SK-N-SH (cell line): ENCODE measurements at regions not wholly inside any gene's neighbourhood (a gene's known extent, or its start where the extent isn't known, plus 50 kb on each side); places are given as distances from the start of the nearest gene placed in this dataset.

Experiments used
- CTCF ChIA-PET: fragments of 300-600, 350-600 bp; formaldehyde crosslinking; extraction: SDS; loops from one replicate; lab custom pipeline; 2021; lab: Yijun Ruan, JAX
- POLR2A ChIA-PET: fragments of 350-600 bp; sonication (Branson Sonifier 250); formaldehyde crosslinking; extraction: SDS; loops from one replicate; lab custom pipeline; 2020; ENCODE audit warnings: antibody characterized with exemption, inconsistent platforms; lab: Yijun Ruan, JAX
- DNase-seq: peaks from one replicate; pipeline ENCODE4 v3.0.0; 2012
- H2AFZ ChIP-seq: fragments of 200-600 bp; sonication (generic); 2 replicates; pipeline ENCODE4 v1.8.1; 2016; ENCODE audit warnings: antibody characterized with exemption, mild to moderate bottlenecking, low read depth
- H3F3A ChIP-seq: fragments of 200-600 bp; sonication (generic); replicated peaks from 2 replicates; pipeline ENCODE3; 2016; ENCODE audit warnings: antibody characterized with exemption, mild to moderate bottlenecking; ENCODE audit not compliant: insufficient read depth
- H3K27ac ChIP-seq, 2 experiments: fragments of 200-500 bp in 1 of 2; fragments of 200-600 bp in 1 of 2; sonication (Bioruptor generic) in 1 of 2; sonication (generic), shearing (Covaris generic) in 1 of 2; 2 replicates each; pipeline versions ENCODE4 v1.5.1 to v1.6.1; 2014 to 2016; ENCODE audit warnings: low read depth in 2 of 2, inconsistent platforms in 1 of 2, low read length in 1 of 2, mild to moderate bottlenecking in 1 of 2, mixed read lengths in 1 of 2
- H3K27me3 ChIP-seq: fragments of 200-600 bp; sonication (generic), shearing (Covaris generic); 2 replicates; pipeline ENCODE4 v1.6.1; 2016; ENCODE audit warnings: mixed run types; ENCODE audit not compliant: insufficient read depth
- H3K36me3 ChIP-seq, 2 experiments: fragments of 200-500 bp in 1 of 2; fragments of 200-600 bp in 1 of 2; sonication (Bioruptor generic) in 1 of 2; sonication (generic) in 1 of 2; replicated peaks in 1 of 2; 2 replicates each; pipeline versions ENCODE3 to v1.5.1; 2014 to 2016; ENCODE audit warnings: low read length in 1 of 2, mild to moderate bottlenecking in 1 of 2; ENCODE audit not compliant: insufficient read depth in 2 of 2, control insufficient read depth in 1 of 2
- H3K4me1 ChIP-seq, 2 experiments: fragments of 200-500 bp in 1 of 2; fragments of 200-600 bp in 1 of 2; sonication (Bioruptor generic) in 1 of 2; sonication (generic), shearing (Covaris generic) in 1 of 2; 2 replicates each; pipeline versions ENCODE4 v1.5.1 to v1.6.1; 2014 to 2016; ENCODE audit warnings: low read depth in 1 of 2, low read length in 1 of 2, mixed run types in 1 of 2; ENCODE audit not compliant: insufficient read depth in 2 of 2, control insufficient read depth in 1 of 2
- H3K4me2 ChIP-seq: fragments of 200-600 bp; sonication (generic), shearing (Covaris generic); 2 replicates; pipeline ENCODE4 v1.6.1; 2017; ENCODE audit warnings: mixed run types
- H3K4me3 ChIP-seq, 2 experiments: fragments of 200-500 bp in 1 of 2; fragments of 200-600 bp in 1 of 2; sonication (Bioruptor generic) in 1 of 2; sonication (generic), shearing (Covaris generic) in 1 of 2; 2 replicates each; pipeline versions ENCODE4 v1.5.1 to v1.8.1; 2014 to 2016; ENCODE audit warnings: low read depth in 2 of 2, inconsistent platforms in 1 of 2, low read length in 1 of 2, mild to moderate bottlenecking in 1 of 2, mixed read lengths in 1 of 2, moderate library complexity in 1 of 2
- H3K79me2 ChIP-seq: fragments of 200-600 bp; sonication (generic); 2 replicates; pipeline ENCODE4 v1.8.1; 2017; ENCODE audit warnings: mild to moderate bottlenecking; ENCODE audit not compliant: insufficient read depth
- H3K9ac ChIP-seq: fragments of 200-600 bp; sonication (generic); 2 replicates; pipeline ENCODE4 v1.6.1; 2017; ENCODE audit warnings: mixed run types
- H3K9me2 ChIP-seq: fragments of 200-600 bp; sonication (generic); 2 replicates; pipeline ENCODE4 v1.6.1; 2017; ENCODE audit warnings: mixed run types
- H3K9me3 ChIP-seq: fragments of 200-600 bp; sonication (generic); 2 replicates; pipeline ENCODE4 v1.6.1; 2017; ENCODE audit warnings: mixed run types, mild to moderate bottlenecking, moderate library complexity
- H4K20me1 ChIP-seq: fragments of 200-600 bp; sonication (generic); 2 replicates; pipeline ENCODE4 v1.6.1; 2017; ENCODE audit warnings: mild to moderate bottlenecking, mixed run types; ENCODE audit not compliant: insufficient read depth
- CHD2 ChIP-seq: fragments of 150-350 bp; IDR thresholded peaks from 2 replicates; pipeline ENCODE4 v1.6.1; 2018; ENCODE audit warnings: low read length; ENCODE audit not compliant: partially characterized antibody
- EP300 ChIP-seq, 2 experiments: IDR thresholded peaks; 2 replicates each; pipeline versions ENCODE4 v1.4.0 to v1.6.1; 2012; ENCODE audit warnings: borderline replicate concordance in 1 of 2, low read depth in 1 of 2, low read length in 1 of 2
- EZH2phosphoT487 ChIP-seq: fragments of 200-600 bp; sonication (generic); IDR thresholded peaks from 2 replicates; pipeline ENCODE4 v1.6.1; 2017; ENCODE audit warnings: low read depth, mixed run types, mild to moderate bottlenecking, antibody characterized with exemption, moderate library complexity, borderline replicate concordance
- FOSL2 ChIP-seq: IDR thresholded peaks from 2 replicates; pipeline ENCODE4 v1.4.0; 2012; ENCODE audit warnings: low read depth, mild to moderate bottlenecking, moderate library complexity, borderline replicate concordance
- FOXM1 ChIP-seq: IDR thresholded peaks from 2 replicates; pipeline ENCODE4 v1.4.0; 2012; ENCODE audit warnings: low read depth, mild to moderate bottlenecking
- MEF2A ChIP-seq: IDR thresholded peaks from 2 replicates; pipeline ENCODE4 v1.4.0; 2012; ENCODE audit warnings: low read depth, borderline replicate concordance
- NFIC ChIP-seq: IDR thresholded peaks from 2 replicates; pipeline ENCODE4 v1.4.0; 2012; ENCODE audit warnings: borderline replicate concordance
- RAD21 ChIP-seq: IDR thresholded peaks from 2 replicates; pipeline ENCODE4 v1.6.1; 2012; ENCODE audit warnings: mild to moderate bottlenecking, low read length
- SIN3A ChIP-seq: IDR thresholded peaks from 2 replicates; pipeline ENCODE4 v1.6.1; 2012; ENCODE audit warnings: low read depth, mild to moderate bottlenecking, low read length, moderate library complexity, borderline replicate concordance
- SMC3 ChIP-seq: IDR thresholded peaks from 2 replicates; pipeline ENCODE4 v1.6.1; 2012; ENCODE audit warnings: low read depth, low read length, improper control_type of control experiment
- TAF1 ChIP-seq: IDR thresholded peaks from 2 replicates; pipeline ENCODE4 v1.6.1; 2012; ENCODE audit warnings: low read depth, mild to moderate bottlenecking, low read length, moderate library complexity, borderline replicate concordance
- WGBS: methylation state at CpG from one replicate; pipeline ENCODE4 v1.1.6; 2017; ENCODE audit warnings: low lambda C conversion rate; 5-methylcytosine and 5-hydroxymethylcytosine counted together
- TF ChIP-seq, protein P1 (sequence below): fragments of 200-600 bp; sonication (generic); IDR thresholded peaks from 2 replicates; pipeline ENCODE4 v1.6.1; 2017; ENCODE audit warnings: antibody characterized with exemption, mild to moderate bottlenecking, moderate library complexity
- TF ChIP-seq, protein P2 (sequence below): IDR thresholded peaks from 2 replicates; pipeline ENCODE4 v1.4.0; 2012; ENCODE audit warnings: low read depth, borderline replicate concordance
- TF ChIP-seq, protein P3 (sequence below): fragments of 150-350 bp; IDR thresholded peaks from 2 replicates; pipeline ENCODE4 v1.6.1; 2017; ENCODE audit warnings: antibody characterized with exemption, low read length, low read depth, borderline replicate concordance
- TF ChIP-seq, protein P4 (sequence below): IDR thresholded peaks from 2 replicates; pipeline ENCODE4 v1.4.0; 2012; ENCODE audit warnings: low read depth

DNA sequence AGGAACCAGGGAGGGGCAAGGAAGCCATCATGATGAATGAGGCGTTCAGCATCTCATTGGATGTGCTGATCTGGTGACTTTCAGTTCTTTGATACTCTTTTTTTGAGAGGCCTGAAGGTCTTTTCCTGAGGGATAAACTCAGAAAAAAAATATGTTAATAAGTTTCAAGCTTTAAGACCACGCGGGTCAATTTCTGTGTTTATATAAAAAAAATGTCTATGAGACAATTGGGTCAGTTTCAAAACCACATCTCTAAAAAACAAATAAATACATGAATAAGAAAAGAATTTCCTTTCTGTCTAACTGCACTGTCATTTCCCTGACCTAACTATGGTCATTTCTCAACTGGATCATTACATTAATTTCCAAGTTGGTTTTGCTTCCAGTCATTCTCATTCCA is 62.6 kb downstream of the TRIML1 start:
- H3K4me2 ChIP-seq: no peak overlapping the region
- no peaks in the 10 kb centered on the region for H4K20me1 ChIP-seq
- ChIA-PET POLR2A (no interaction called here), CTCF (no interaction called here)
- H3F3A ChIP-seq: no peaks in the 10 kb centered on the region
- TF ChIP-seq EP300 (IDR thresholded peaks at IDR 0.05; ENCODE audit: borderline replicate concordance in 1 of 2, low read depth in 1 of 2, low read length in 1 of 2) (no peak), NFIC (no peak), TAF1 (no peak), CHD2 (no peak), FOXM1 (no peak), SMC3 (no peak), FOSL2 (no peak), SIN3A (no peak), EZH2phosphoT487 (no peak), RAD21 (no peak), MEF2A (no peak)
- TF ChIP-seq, protein P1, sequence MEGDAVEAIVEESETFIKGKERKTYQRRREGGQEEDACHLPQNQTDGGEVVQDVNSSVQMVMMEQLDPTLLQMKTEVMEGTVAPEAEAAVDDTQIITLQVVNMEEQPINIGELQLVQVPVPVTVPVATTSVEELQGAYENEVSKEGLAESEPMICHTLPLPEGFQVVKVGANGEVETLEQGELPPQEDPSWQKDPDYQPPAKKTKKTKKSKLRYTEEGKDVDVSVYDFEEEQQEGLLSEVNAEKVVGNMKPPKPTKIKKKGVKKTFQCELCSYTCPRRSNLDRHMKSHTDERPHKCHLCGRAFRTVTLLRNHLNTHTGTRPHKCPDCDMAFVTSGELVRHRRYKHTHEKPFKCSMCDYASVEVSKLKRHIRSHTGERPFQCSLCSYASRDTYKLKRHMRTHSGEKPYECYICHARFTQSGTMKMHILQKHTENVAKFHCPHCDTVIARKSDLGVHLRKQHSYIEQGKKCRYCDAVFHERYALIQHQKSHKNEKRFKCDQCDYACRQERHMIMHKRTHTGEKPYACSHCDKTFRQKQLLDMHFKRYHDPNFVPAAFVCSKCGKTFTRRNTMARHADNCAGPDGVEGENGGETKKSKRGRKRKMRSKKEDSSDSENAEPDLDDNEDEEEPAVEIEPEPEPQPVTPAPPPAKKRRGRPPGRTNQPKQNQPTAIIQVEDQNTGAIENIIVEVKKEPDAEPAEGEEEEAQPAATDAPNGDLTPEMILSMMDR: no peak
- TF ChIP-seq, protein P2, sequence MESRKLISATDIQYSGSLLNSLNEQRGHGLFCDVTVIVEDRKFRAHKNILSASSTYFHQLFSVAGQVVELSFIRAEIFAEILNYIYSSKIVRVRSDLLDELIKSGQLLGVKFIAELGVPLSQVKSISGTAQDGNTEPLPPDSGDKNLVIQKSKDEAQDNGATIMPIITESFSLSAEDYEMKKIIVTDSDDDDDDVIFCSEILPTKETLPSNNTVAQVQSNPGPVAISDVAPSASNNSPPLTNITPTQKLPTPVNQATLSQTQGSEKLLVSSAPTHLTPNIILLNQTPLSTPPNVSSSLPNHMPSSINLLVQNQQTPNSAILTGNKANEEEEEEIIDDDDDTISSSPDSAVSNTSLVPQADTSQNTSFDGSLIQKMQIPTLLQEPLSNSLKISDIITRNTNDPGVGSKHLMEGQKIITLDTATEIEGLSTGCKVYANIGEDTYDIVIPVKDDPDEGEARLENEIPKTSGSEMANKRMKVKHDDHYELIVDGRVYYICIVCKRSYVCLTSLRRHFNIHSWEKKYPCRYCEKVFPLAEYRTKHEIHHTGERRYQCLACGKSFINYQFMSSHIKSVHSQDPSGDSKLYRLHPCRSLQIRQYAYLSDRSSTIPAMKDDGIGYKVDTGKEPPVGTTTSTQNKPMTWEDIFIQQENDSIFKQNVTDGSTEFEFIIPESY: no peak
- TF ChIP-seq, protein P3, sequence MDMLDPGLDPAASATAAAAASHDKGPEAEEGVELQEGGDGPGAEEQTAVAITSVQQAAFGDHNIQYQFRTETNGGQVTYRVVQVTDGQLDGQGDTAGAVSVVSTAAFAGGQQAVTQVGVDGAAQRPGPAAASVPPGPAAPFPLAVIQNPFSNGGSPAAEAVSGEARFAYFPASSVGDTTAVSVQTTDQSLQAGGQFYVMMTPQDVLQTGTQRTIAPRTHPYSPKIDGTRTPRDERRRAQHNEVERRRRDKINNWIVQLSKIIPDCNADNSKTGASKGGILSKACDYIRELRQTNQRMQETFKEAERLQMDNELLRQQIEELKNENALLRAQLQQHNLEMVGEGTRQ: no peak
- TF ChIP-seq, protein P4, sequence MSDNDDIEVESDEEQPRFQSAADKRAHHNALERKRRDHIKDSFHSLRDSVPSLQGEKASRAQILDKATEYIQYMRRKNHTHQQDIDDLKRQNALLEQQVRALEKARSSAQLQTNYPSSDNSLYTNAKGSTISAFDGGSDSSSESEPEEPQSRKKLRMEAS: no peak
- H3K79me2 ChIP-seq: no peaks in the 10 kb centered on the region
- no peaks in the 10 kb centered on the region for H3K4me1 ChIP-seq
- no peaks in the 10 kb centered on the region for H3K27me3 ChIP-seq
- H2AFZ ChIP-seq: no peak overlapping the region
- H3K9me3 ChIP-seq: no peaks in the 10 kb centered on the region
- no peak overlapping the region for H3K27ac ChIP-seq
- 68% methylated on average over 3 of the region's 3 CpGs for WGBS
- no peak for DNase-seq
- no peaks in the 10 kb centered on the region for H3K36me3 ChIP-seq
- H3K9ac ChIP-seq: no peak overlapping the region
- H3K4me3 ChIP-seq: no peak overlapping the region
- H3K9me2 ChIP-seq: no peaks in the 10 kb centered on the region
